Chondrocyte (in vitro differentiated cells): ENCODE measurements at regions not wholly inside any gene's neighbourhood (a gene's known extent, or its start where the extent isn't known, plus 50 kb on each side); places are given as distances from the start of the nearest gene placed in this dataset.

Experiments
- DNase-seq: peaks from one replicate; pipeline ENCODE4 v3.0.0; 2021; ENCODE audit warnings: mixed read lengths, low spot score
- H3K27ac Mint-ChIP-seq: one replicate; pipeline ENCODE4 v1.8.0; 2021; ENCODE audit warnings: mild to moderate bottlenecking, moderate library complexity, mixed read lengths; ENCODE audit not compliant: unreplicated experiment
- H3K27me3 Mint-ChIP-seq: 2 replicates; pipeline ENCODE4 v1.8.0; 2021; ENCODE audit warnings: low read depth, mixed read lengths
- H3K36me3 Mint-ChIP-seq: 2 replicates; pipeline ENCODE4 v1.8.0; 2021; ENCODE audit warnings: low read depth, mixed read lengths
- H3K4me1 Mint-ChIP-seq: 2 replicates; pipeline ENCODE4 v1.8.0; 2021; ENCODE audit warnings: low read depth, mild to moderate bottlenecking, mixed read lengths
- H3K4me3 Mint-ChIP-seq: one replicate; pipeline ENCODE4 v1.8.0; 2021; ENCODE audit warnings: mild to moderate bottlenecking, moderate library complexity, mixed read lengths; ENCODE audit not compliant: unreplicated experiment
- H3K9me3 Mint-ChIP-seq: 2 replicates; pipeline ENCODE4 v1.8.0; 2021; ENCODE audit warnings: low read depth, mixed read lengths
- TF ChIP-seq, protein P1 (sequence below): fragments of 200-600 bp; sonication (generic); IDR thresholded peaks from 2 replicates; pipeline ENCODE4 v1.5.0; 2021; ENCODE audit warnings: antibody characterized with exemption, mild to moderate bottlenecking, moderate library complexity

- peaks cover 3% of the 10 kb centered on the region for H3K4me1 Mint-ChIP-seq
- H3K9me3 Mint-ChIP-seq: no peaks in the 10 kb centered on the region
- H3K27me3 Mint-ChIP-seq: no peaks in the 10 kb centered on the region
- no peak overlapping the region for H3K27ac Mint-ChIP-seq
- no peaks in the 10 kb centered on the region for H3K36me3 Mint-ChIP-seq
- TF ChIP-seq, protein P1, sequence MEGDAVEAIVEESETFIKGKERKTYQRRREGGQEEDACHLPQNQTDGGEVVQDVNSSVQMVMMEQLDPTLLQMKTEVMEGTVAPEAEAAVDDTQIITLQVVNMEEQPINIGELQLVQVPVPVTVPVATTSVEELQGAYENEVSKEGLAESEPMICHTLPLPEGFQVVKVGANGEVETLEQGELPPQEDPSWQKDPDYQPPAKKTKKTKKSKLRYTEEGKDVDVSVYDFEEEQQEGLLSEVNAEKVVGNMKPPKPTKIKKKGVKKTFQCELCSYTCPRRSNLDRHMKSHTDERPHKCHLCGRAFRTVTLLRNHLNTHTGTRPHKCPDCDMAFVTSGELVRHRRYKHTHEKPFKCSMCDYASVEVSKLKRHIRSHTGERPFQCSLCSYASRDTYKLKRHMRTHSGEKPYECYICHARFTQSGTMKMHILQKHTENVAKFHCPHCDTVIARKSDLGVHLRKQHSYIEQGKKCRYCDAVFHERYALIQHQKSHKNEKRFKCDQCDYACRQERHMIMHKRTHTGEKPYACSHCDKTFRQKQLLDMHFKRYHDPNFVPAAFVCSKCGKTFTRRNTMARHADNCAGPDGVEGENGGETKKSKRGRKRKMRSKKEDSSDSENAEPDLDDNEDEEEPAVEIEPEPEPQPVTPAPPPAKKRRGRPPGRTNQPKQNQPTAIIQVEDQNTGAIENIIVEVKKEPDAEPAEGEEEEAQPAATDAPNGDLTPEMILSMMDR: no peak
- DNase-seq: no peak
- no peak overlapping the region for H3K4me3 Mint-ChIP-seq
Measured at GRCh38 chr15:81056304-81056703, 55.6 kb downstream of the TLNRD1 start.

GRCh38 chr15:81060470-81060869 lies 59.7 kb downstream of the TLNRD1 start:
- H3K4me3 Mint-ChIP-seq: no peak overlapping the region
- H3K27me3 Mint-ChIP-seq: no peaks in the 10 kb centered on the region

GRCh38 chr15:81060907-81061306 lies 60.2 kb downstream of the TLNRD1 start:
- no peaks in the 10 kb centered on the region for H3K27me3 Mint-ChIP-seq
- H3K4me3 Mint-ChIP-seq: no peak overlapping the region
- DNase-seq: no peak
- TF ChIP-seq, protein P1: no peak
- H3K27ac Mint-ChIP-seq: no peak overlapping the region
- H3K9me3 Mint-ChIP-seq: no peaks in the 10 kb centered on the region
- H3K4me1 Mint-ChIP-seq: peaks cover 17% of the 10 kb centered on the region
- no peaks in the 10 kb centered on the region for H3K36me3 Mint-ChIP-seq

More at GRCh38 chr15:81060470-81060869, 59.7 kb downstream of the TLNRD1 start:
- peaks cover 17% of the 10 kb centered on the region for H3K4me1 Mint-ChIP-seq
- H3K9me3 Mint-ChIP-seq: no peaks in the 10 kb centered on the region
- H3K27ac Mint-ChIP-seq: no peak overlapping the region
- TF ChIP-seq, protein P1: no peak
- DNase-seq: no peak
- H3K36me3 Mint-ChIP-seq: no peaks in the 10 kb centered on the region

DNA sequence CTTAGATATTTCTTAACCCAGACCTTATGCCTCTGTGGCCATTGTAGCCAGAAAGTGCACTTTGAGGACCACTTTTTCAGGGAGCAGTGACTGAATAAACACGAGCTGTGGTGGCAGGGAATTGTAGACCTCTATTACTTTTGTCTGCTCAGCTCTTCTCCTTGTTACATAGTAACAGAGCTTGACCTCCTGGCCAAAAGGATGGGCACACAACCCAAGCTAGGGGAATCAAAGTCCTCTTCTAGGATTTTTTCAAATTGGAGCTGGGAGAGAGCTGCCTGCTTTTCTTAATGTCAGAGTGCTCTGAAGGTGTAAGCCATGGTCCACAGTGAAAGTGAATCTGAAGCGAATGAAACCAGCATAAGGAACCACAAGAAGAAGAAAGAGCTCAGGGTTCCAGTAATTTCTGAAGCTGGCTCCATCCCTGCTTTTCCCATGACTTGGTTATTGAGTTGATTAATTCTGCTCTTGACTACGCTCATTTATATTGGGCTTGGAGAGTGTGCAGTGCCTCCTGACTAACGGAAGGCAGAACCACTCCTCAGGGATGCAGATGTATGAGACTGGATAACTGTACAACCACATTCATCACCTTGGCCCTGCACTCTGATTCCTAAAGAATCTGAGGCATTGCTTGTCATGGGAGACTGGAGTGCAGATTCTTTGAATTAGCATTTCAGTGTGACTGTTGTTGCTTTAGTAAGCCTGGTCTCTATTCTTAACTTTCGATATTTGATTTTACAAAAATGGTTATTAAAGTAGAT lies 60.9 kb downstream of the TLNRD1 start:
- no peaks in the 10 kb centered on the region for H3K36me3 Mint-ChIP-seq
- DNase-seq: no peak

DNA sequence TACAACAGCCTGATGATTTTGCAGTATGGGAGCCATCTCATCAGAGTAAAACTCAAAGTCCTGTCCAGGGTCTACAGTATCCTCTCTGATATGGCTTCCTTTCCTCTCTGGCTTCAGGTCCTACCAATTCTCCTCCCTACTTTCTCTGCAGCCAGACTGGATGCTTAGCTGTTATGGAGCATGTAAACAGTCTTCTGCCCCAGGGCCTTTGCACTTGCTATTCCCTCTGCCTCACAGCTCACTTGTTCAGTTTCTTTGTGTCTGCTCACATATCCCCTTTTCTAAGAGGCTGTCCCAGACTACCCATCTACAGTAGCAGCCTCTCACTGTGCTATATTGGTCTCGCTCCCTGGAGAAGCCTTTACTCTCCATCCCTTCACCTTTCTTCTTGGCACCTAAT lies 62.2 kb downstream of the TLNRD1 start:
- Mint-ChIP-seq H3K27ac (no peak overlapping the region), H3K36me3 (no peaks in the 10 kb centered on the region), H3K9me3 (no peaks in the 10 kb centered on the region)

More for the DNA sequence above, 60.9 kb downstream of the TLNRD1 start:
- Mint-ChIP-seq H3K4me3 (no peak overlapping the region), H3K27ac (no peak overlapping the region), H3K9me3 (no peaks in the 10 kb centered on the region), H3K27me3 (no peaks in the 10 kb centered on the region), H3K4me1 (peaks cover 13% of the 10 kb centered on the region)
- TF ChIP-seq, protein P1: no peak

More for the DNA sequence above, 62.2 kb downstream of the TLNRD1 start:
- H3K27me3 Mint-ChIP-seq: no peaks in the 10 kb centered on the region
- TF ChIP-seq, protein P1: no peak
- no peak overlapping the region for H3K4me3 Mint-ChIP-seq
- peaks cover 13% of the 10 kb centered on the region for H3K4me1 Mint-ChIP-seq
- DNase-seq: no peak
